Right lobe of liver (tissue), 6 donors: ENCODE measurements at regions not wholly inside any gene's neighbourhood (a gene's known extent, or its start where the extent isn't known, plus 50 kb on each side); places are given as distances from the start of the nearest gene placed in this dataset.

Experiments used
- ATAC-seq, 4 donors: fragments of 200-7000 bp; cut with Tn5 transposase; one replicate each; pipeline ENCODE4 v1.9.1; 2020; ENCODE audit warnings: mild to moderate bottlenecking in 4 of 4, moderate library complexity in 4 of 4
- DNase-seq, 3 donors: peaks; one replicate each; pipeline ENCODE4 v3.0.0-alpha.2; 2020
- H3K27ac ChIP-seq, 3 donors: fragments of 200-600 bp; one replicate each; pipeline ENCODE4 v1.8.0; 2022
- H3K27me3 ChIP-seq, 2 donors: fragments of 200-600 bp; one replicate each; pipeline ENCODE4 v1.8.0; 2022
- H3K36me3 ChIP-seq, 4 donors: fragments of 200-600 bp; sonication (generic) in 1 of 4; one replicate each; pipeline versions ENCODE4 v1.5.1 to v1.8.0; 2017 to 2022; ENCODE audit warnings: control low read depth in 1 of 4
- H3K4me1 ChIP-seq, 4 donors: fragments of 200-600 bp; sonication (generic) in 1 of 4; one replicate each; pipeline versions ENCODE4 v1.5.1 to v1.8.0; 2017 to 2022; ENCODE audit warnings: control low read depth in 1 of 4
- H3K4me3 ChIP-seq, 3 donors: fragments of 200-600 bp; one replicate each; pipeline ENCODE4 v1.8.0; 2022
- H3K9me3 ChIP-seq, 4 donors: fragments of 200-600 bp; sonication (generic) in 1 of 4; one replicate each; pipeline versions ENCODE4 v1.5.1 to v1.8.0; 2017 to 2022; ENCODE audit warnings: control low read depth in 1 of 4
- POLR2A ChIP-seq: fragments of 450-650 bp; IDR thresholded peaks from one replicate; pipeline ENCODE4 v1.6.1; 2017; ENCODE audit warnings: antibody characterized with exemption, mild to moderate bottlenecking
- WGBS: methylation state at CpG from one replicate; pipeline ENCODE4 v1.1.6; 2018; ENCODE audit warnings: low coverage, low lambda C conversion rate; ENCODE audit not compliant: insufficient coverage; ENCODE audit errors: missing lambda C conversion rate; 5-methylcytosine and 5-hydroxymethylcytosine counted together
- intact Hi-C, 2 donors: fragments of 100-400 bp; cut with DNase I; formaldehyde crosslinking; loops; one replicate each; pipeline versions ENCODE4 v1.11.2 to v1.14.1; 2022
- TF ChIP-seq, protein P1 (sequence below), 4 donors: fragments of 200-600 bp in 3 of 4; fragments of 450-650 bp in 1 of 4; IDR thresholded peaks; one replicate each; pipeline versions ENCODE4 v1.5.1 to v1.8.0; 2016 to 2022; ENCODE audit warnings: antibody characterized with exemption in 4 of 4, mild to moderate bottlenecking in 2 of 4
- donor health status: DM: no; HTN: yes; CAD: no.
- donor health status: DM: no; HTN: no; CAD: no.
- donor health status: DM: no; HTN: no; CAD: no.
- donor health status: DM: no; HTN: yes; CAD: no.
- donor health status: DM: no; HTN: yes; CAD: no.

DNA sequence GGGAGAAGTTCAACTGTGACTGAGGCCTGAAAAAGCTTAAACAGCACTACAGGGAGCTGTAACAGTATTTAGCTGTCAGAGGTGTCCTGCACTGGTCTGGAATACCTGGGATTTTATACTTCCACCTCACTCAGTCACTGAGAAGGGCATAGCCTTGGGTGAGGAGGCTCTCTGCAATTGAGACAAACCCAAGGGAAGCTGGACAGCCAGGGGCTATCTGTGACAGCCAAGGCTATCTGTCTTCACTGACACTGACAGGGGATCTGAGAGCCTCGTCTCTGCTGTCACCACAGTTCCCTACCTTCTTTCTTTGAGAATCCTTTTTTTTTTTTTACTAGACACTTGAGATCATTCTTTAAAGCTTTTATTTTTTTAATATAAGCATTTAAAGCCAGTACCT is 356.2 kb upstream of the CD180 start:
- peaks cover 0 to 22% (median 8%) of the 10 kb centered on the region in 4 donors for H3K4me1 ChIP-seq
- no peaks in the 10 kb centered on the region for H3K9me3 ChIP-seq
- H3K27me3 ChIP-seq: no peaks in the 10 kb centered on the region
- no peak overlapping the region for H3K27ac ChIP-seq
- no peaks in the 10 kb centered on the region for H3K36me3 ChIP-seq
- ATAC-seq (no peak), DNase-seq (no peak)
- WGBS: 78% methylated on average over 1 of the region's 1 CpG
- no peak overlapping the region for H3K4me3 ChIP-seq
- intact Hi-C loops: no loop called here
- TF ChIP-seq POLR2A: no peak
- TF ChIP-seq, protein P1, sequence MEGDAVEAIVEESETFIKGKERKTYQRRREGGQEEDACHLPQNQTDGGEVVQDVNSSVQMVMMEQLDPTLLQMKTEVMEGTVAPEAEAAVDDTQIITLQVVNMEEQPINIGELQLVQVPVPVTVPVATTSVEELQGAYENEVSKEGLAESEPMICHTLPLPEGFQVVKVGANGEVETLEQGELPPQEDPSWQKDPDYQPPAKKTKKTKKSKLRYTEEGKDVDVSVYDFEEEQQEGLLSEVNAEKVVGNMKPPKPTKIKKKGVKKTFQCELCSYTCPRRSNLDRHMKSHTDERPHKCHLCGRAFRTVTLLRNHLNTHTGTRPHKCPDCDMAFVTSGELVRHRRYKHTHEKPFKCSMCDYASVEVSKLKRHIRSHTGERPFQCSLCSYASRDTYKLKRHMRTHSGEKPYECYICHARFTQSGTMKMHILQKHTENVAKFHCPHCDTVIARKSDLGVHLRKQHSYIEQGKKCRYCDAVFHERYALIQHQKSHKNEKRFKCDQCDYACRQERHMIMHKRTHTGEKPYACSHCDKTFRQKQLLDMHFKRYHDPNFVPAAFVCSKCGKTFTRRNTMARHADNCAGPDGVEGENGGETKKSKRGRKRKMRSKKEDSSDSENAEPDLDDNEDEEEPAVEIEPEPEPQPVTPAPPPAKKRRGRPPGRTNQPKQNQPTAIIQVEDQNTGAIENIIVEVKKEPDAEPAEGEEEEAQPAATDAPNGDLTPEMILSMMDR (IDR thresholded peaks at IDR 0.05): no peak

DNA sequence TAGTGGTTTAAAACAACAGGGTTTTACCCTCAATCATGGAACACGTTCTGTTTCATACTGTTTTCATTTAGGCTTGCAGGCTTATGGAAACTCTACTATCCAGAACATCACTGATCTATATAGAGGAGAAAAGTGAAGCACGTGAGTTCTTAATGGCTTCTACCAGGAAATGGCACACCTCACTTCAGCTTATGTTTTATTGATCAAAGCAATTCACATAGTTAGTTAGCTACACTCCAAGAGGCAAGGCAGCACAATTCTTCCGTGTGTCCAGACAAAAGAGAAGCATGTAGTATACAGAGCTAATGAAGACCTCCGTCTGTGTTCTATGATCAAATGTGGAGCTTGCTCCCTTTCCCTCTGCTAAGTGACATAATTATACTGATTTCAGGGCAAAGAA is 353.3 kb upstream of the CD180 start:
- ATAC-seq: no peak

GRCh38 chr5:67549296-67549618 is 352.7 kb upstream of the CD180 start:
- 59% methylated on average over 3 of the region's 3 CpGs for WGBS
- peak; percentile 14 for TF ChIP-seq POLR2A
- TF ChIP-seq, protein P1 (IDR thresholded peaks at IDR 0.05): no peak
- peak; percentile 72 to 90 (median 90) for ATAC-seq
- DNase-seq: peak in 2 of 3 donors; percentile 21 to 50
- peak overlapping the region; percentile 63 to 91 (median 69) for H3K27ac ChIP-seq
- intact Hi-C loops: no loop called here
- H3K4me3 ChIP-seq: no peak overlapping the region
- H3K27me3 ChIP-seq: no peaks in the 10 kb centered on the region
- H3K9me3 ChIP-seq: no peaks in the 10 kb centered on the region
- no peaks in the 10 kb centered on the region for H3K36me3 ChIP-seq
- peaks cover 0 to 26% (median 12%) of the 10 kb centered on the region in 4 donors for H3K4me1 ChIP-seq

More for the DNA sequence above, 353.3 kb upstream of the CD180 start:
- no peak for TF ChIP-seq POLR2A
- TF ChIP-seq, protein P1 (IDR thresholded peaks at IDR 0.05): no peak
- Histone ChIP-seq H3K4me3 (no peak overlapping the region), H3K9me3 (no peaks in the 10 kb centered on the region), H3K27me3 (no peaks in the 10 kb centered on the region), H3K27ac (no peak overlapping the region), H3K4me1 (peaks cover 0 to 26% (median 12%) of the 10 kb centered on the region in 4 donors), H3K36me3 (no peaks in the 10 kb centered on the region)
- intact Hi-C loops: no loop called here
- WGBS: 98% methylated on average over 4 of the region's 4 CpGs
- no peak for DNase-seq

DNA sequence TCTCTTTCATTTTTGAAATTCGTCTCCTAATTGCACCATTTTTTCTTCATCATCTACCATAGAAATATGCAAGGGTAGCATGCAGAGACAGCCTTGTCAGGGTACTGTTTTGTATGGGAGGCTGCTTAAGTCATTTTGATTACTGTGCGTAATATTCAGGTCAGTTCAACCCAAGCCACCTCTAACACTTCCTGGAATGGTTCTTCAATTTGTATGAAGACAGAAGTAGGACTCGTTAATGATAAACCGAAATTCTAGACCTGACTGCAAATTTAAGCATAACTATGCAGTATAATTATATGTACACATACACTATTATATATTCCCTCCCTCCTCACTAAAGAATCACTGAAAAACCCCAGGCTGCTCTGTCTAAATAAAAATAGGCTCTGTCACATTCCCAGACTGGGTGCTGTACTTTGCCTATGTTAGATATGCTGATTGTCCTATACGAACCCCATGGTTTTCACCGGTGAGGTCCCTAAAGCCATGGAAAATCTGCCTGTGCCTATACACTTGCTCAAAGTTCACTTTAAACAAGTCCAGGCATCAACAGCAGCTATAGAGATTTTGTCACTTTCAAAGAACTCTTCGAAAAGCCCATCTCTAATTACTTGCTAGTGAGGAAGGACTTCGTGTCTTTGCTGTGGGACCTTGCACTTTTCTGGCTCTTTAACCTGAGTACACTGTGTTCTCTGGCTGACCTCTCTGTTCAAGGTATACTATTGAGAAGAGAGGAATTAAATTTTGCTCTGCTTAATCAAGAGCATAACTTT is 352.1 kb upstream of the CD180 start:
- Histone ChIP-seq H3K36me3 (no peaks in the 10 kb centered on the region), H3K9me3 (no peaks in the 10 kb centered on the region), H3K27ac (peak overlapping the region; percentile 63 to 91 (median 69)), H3K4me1 (peaks cover 0 to 26% (median 12%) of the 10 kb centered on the region in 4 donors), H3K27me3 (no peaks in the 10 kb centered on the region), H3K4me3 (peak overlapping the region in 2 of 3 donors; percentile 24 to 36)
- TF ChIP-seq POLR2A: no peak
- TF ChIP-seq, protein P1 (IDR thresholded peaks at IDR 0.05): no peak
- intact Hi-C loops: no loop called here
- 24% methylated on average over 8 of the region's 8 CpGs for WGBS
- DNase-seq (peak in 1 of 3 donors; percentile 47), ATAC-seq (peak; percentile 73 to 82 (median 78))
